A673 (cell line): ENCODE measurements at regions not wholly inside any gene's neighbourhood (a gene's known extent, or its start where the extent isn't known, plus 50 kb on each side); places are given as distances from the start of the nearest gene placed in this dataset.
"Not testable (repeated sequence)": the region's sequence is repeated elsewhere in the genome, so short reads cannot be mapped to it uniquely, and the experiment has no call there.

Experiments
- BruUV-seq: library from RNA; stranded (reverse); fragments of 400-500 nt; replicated peaks from 2 replicates; lab custom pipeline; 2021; lab: Mats Ljungman, UMichigan
- CTCF ChIA-PET: fragments of 300-600 bp; sonication (Branson Sonifier 250); formaldehyde crosslinking; loops from one replicate; lab custom pipeline; 2022; ENCODE audit warnings: antibody characterized with exemption; lab: Charles Lee
- POLR2A ChIA-PET: fragments of 300-600 bp; sonication (Branson Sonifier 250); formaldehyde crosslinking; loops from one replicate; lab custom pipeline; 2022; ENCODE audit warnings: antibody characterized with exemption; ENCODE audit not compliant: low non-redundant PET; lab: Charles Lee
- DNase-seq: peaks from one replicate; pipeline ENCODE4 v3.0.0-alpha.2; 2015; ENCODE audit warnings: low spot score
- H3K27ac ChIP-seq: fragments of 200-600 bp; sonication (generic); 2 replicates; pipeline ENCODE4 v1.5.1; 2016; ENCODE audit warnings: mixed run types, low read depth, mild to moderate bottlenecking, mixed read lengths, antibody characterized with exemption, low read length; ENCODE audit not compliant: poor library complexity, severe bottlenecking
- H3K27me3 ChIP-seq: fragments of 200-600 bp; sonication (generic); replicated peaks from 2 replicates; pipeline ENCODE4 v1.6.1; 2017; ENCODE audit warnings: mixed run types, low read depth, mild to moderate bottlenecking, mixed read lengths, antibody characterized with exemption, low read length; ENCODE audit not compliant: insufficient read depth, poor library complexity
- H3K36me3 ChIP-seq: fragments of 200-600 bp; sonication (generic); 2 replicates; pipeline ENCODE4 v1.6.1; 2016; ENCODE audit warnings: mixed run types, mild to moderate bottlenecking, mixed read lengths, antibody characterized with exemption, low read length; ENCODE audit not compliant: insufficient read depth, poor library complexity, severe bottlenecking
- H3K4me1 ChIP-seq: fragments of 200-600 bp; sonication (generic); 2 replicates; pipeline ENCODE4 v1.6.1; 2017; ENCODE audit warnings: mixed run types, mild to moderate bottlenecking, mixed read lengths, antibody characterized with exemption, low read length; ENCODE audit not compliant: insufficient read depth, poor library complexity, severe bottlenecking
- H3K4me3 ChIP-seq: fragments of 200-600 bp; sonication (generic); 2 replicates; pipeline ENCODE4 v1.5.1; 2016; ENCODE audit warnings: low read depth, mixed run types, mild to moderate bottlenecking, mixed read lengths, low read length; ENCODE audit not compliant: poor library complexity, severe bottlenecking
- H3K9me3 ChIP-seq: fragments of 200-600 bp; sonication (generic); 2 replicates; pipeline ENCODE4 v1.6.1; 2016; ENCODE audit warnings: mixed run types, low read depth, mild to moderate bottlenecking, mixed read lengths, antibody characterized with exemption, low read length; ENCODE audit not compliant: poor library complexity, severe bottlenecking
- EZH2 ChIP-seq: fragments of 200-600 bp; sonication (generic); IDR thresholded peaks from 2 replicates; pipeline ENCODE4 v1.6.1; 2017; ENCODE audit warnings: borderline replicate concordance, low read depth, mild to moderate bottlenecking, mixed read lengths, antibody characterized with exemption, low read length; ENCODE audit not compliant: poor library complexity, severe bottlenecking
- intact Hi-C: fragments of 100-400 bp; cut with micrococcal nuclease; formaldehyde crosslinking; loops from one replicate; pipeline ENCODE4 v1.10.0; 2022; ENCODE audit not compliant: unreplicated experiment
- TF ChIP-seq, protein P1 (sequence below): fragments of 300-800, 200-600 bp; sonication (generic); conservative IDR thresholded peaks from 2 replicates; pipeline ENCODE4 v1.5.1; 2017; ENCODE audit warnings: low read depth, mild to moderate bottlenecking, antibody characterized with exemption, low read length, moderate library complexity, mixed read lengths

DNA sequence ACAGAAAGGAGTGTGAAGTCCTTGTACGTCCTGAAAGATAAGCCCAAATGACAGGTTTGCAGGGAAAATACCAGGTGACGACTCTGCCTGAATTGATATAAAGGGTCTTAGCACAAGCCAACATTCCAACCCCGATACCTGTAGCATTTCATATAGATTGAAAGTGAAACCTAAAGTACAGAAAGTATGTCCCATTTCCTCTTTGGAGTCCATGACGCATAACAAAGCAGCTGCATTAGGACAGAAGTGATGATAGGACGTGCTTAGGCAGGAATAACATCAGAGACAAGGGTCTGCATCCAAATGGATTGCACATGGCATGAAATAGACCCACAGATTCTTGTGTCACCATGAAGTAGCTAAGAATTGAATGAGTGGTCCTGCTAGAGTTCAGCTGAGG, 187.0 kb upstream of the ROBO1 start:
- Histone ChIP-seq H3K4me1 (no peaks in the 10 kb centered on the region), H3K9me3 (no peaks in the 10 kb centered on the region), H3K4me3 (no peak overlapping the region), H3K27me3 (no peaks in the 10 kb centered on the region), H3K36me3 (no peaks in the 10 kb centered on the region), H3K27ac (no peak overlapping the region)
- no peak for DNase-seq
- no TSS peak for BruUV-seq
- TF ChIP-seq, protein P1, sequence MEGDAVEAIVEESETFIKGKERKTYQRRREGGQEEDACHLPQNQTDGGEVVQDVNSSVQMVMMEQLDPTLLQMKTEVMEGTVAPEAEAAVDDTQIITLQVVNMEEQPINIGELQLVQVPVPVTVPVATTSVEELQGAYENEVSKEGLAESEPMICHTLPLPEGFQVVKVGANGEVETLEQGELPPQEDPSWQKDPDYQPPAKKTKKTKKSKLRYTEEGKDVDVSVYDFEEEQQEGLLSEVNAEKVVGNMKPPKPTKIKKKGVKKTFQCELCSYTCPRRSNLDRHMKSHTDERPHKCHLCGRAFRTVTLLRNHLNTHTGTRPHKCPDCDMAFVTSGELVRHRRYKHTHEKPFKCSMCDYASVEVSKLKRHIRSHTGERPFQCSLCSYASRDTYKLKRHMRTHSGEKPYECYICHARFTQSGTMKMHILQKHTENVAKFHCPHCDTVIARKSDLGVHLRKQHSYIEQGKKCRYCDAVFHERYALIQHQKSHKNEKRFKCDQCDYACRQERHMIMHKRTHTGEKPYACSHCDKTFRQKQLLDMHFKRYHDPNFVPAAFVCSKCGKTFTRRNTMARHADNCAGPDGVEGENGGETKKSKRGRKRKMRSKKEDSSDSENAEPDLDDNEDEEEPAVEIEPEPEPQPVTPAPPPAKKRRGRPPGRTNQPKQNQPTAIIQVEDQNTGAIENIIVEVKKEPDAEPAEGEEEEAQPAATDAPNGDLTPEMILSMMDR, result no peak
- TF ChIP-seq EZH2, result no peak
- POLR2A ChIA-PET, result no interaction called here
- CTCF ChIA-PET, result no interaction called here
- intact Hi-C loops, result no loop called here

DNA sequence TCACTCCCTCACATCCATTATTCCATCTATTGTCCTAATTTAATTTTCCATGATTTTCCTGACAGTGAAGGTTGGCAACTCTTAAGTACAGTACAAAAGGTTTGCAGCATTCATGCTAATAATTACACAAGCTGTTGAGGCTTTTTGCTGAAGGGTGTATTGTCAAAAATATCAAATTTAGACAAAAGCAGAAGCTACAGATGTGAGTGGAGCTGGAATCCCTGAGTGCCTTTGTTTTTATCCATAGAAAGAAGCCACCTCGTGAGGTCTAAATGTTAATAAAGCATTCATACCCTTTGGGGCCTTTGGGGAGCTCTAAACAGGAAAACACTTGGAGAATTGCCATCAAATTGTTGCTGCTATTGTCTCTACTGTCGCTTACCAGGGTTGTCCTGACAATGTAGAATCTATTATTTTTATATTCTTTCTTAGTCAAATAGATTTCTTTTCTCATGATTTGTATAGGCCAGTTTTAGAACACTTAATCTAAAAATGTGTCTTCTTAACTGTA, 185.8 kb upstream of the ROBO1 start:
- Histone ChIP-seq H3K9me3 (no peaks in the 10 kb centered on the region), H3K4me3 (no peak overlapping the region), H3K4me1 (no peaks in the 10 kb centered on the region), H3K27me3 (no peaks in the 10 kb centered on the region), H3K27ac (no peak overlapping the region), H3K36me3 (no peaks in the 10 kb centered on the region)
- DNase-seq, result no peak
- intact Hi-C loops, result no loop called here
- TF ChIP-seq, protein P1, result no peak
- TF ChIP-seq EZH2, result no peak
- ChIA-PET POLR2A (no interaction called here), CTCF (no interaction called here)
- no TSS peak for BruUV-seq

DNA sequence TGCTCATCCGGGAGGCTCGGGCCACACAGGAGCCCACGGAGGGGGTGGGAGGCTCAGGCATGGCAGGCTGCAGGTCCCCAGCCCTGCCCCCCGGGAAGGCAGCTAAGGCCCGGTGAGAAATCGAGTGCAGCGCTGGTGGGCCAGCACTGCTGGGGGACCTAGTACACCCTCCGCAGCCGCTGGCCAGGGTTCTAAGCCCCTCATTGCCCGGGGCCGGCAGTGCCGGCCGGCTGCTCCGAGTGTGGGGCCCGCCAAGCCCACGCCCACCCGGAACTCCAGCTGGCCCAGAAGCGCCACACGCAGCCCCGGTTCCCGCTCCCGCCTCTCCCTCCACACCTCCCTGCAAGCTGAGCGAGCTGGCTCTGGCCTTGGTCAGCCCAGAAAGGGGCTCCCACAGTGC, 183.6 kb upstream of the ROBO1 start:
- DNase-seq, CTCF ChIA-PET, H3K27me3 ChIP-seq, H3K4me3 ChIP-seq, intact Hi-C loops, H3K27ac ChIP-seq, H3K4me1 ChIP-seq, H3K36me3 ChIP-seq, BruUV-seq, POLR2A ChIA-PET, H3K9me3 ChIP-seq: not testable (repeated sequence)

DNA sequence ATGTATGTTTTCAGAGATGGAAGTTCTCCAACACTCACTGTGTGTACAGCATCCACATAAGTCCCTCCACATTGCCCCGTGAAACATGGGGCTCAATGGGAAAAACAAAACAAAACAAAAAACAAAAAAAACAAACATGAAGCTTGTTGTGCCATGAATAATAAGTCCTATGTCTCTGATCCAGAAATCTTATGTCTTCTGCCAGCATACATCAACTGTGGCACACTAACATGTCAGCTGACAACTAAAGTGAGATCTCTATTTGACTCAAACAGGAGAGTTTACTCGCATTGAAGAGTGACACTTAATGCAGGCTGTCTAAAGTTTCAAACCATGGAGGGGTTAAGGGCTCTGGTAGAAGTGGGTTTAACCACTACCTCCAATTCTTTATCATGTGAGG, 180.2 kb upstream of the ROBO1 start:
- Histone ChIP-seq H3K4me3 (no peak overlapping the region), H3K4me1 (no peaks in the 10 kb centered on the region), H3K27me3 (no peaks in the 10 kb centered on the region), H3K9me3 (no peaks in the 10 kb centered on the region), H3K36me3 (no peaks in the 10 kb centered on the region), H3K27ac (no peak overlapping the region)
- TF ChIP-seq, protein P1, result no peak
- no peak for TF ChIP-seq EZH2
- no TSS peak for BruUV-seq
- ChIA-PET POLR2A (no interaction called here), CTCF (no interaction called here)
- DNase-seq, result no peak
- intact Hi-C loops, result no loop called here
